ENCODE measurements at regions not wholly inside any gene's neighbourhood (a gene's known extent, or its start where the extent isn't known, plus 50 kb on each side); places are given as distances from the start of the nearest gene placed in this dataset.

DNA sequence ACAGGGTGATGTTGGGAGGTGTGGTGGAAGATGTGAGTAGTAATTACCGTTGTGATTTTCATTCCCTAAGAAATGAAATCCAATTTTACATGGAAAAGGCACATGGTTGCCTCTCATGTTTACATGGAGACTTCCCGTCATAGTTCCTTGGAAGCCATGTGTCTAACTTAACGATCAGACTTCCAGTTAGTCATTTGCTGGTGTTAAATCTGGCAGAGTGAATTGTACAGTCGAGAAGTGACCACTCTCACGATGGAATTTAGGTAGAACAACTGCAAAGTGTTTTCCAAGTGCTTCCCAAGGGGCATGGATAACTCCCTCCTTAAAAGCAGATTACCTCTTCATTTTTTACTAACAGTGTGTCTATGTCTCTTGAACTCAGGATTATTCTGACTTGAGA, 145.8 kb upstream of the CCN2 start:
- no peak for DNase-seq

- no peak for DNase-seq
Observed at GRCh38 chr6:132096245-132096644, 145.1 kb upstream of the CCN2 start.

GRCh38 chr6:132089173-132089572, 138.0 kb upstream of the CCN2 start:
- no peak for DNase-seq

DNA sequence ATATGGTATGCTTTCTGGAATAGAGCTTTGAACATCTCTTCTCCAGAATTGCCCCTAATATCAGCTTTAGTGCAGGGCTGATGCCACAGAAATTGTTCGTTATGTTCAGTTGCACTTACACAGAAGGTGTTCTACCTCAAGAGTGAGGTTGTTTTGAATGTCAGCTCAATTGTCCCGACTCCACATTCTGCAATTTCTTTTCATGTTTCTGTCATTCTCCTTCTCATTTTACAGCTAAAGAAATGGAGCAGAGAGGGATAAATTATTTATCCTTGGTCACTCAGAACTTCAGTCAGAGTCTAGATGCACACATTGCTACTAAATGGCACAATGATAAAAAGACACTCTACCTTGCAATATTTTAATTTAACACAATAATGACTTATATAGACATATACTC, 137.0 kb upstream of the CCN2 start:
- DNase-seq: no peak

GRCh38 chr6:132087391-132087790, 136.2 kb upstream of the CCN2 start:
- no peak for DNase-seq

DNA sequence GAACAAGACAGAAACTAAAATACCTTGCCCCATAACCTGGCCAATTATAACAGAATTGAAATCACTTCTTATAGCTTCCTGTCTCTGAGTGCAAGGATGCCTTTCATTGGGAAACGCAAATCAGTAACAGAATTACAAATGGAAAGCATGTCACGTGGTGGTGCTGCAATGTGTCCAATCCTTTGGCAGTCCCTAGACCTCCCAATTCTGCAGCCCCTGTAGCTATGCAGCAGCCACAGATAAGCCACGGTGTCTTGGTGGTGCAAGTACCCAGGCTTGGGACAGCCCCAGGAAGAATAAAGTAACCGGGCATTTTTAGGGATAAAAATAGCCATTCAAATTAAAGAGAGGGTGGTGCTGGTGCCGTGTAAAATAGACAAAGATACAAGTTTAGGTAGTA, 134.6 kb upstream of the CCN2 start:
- no peak for DNase-seq

DNA sequence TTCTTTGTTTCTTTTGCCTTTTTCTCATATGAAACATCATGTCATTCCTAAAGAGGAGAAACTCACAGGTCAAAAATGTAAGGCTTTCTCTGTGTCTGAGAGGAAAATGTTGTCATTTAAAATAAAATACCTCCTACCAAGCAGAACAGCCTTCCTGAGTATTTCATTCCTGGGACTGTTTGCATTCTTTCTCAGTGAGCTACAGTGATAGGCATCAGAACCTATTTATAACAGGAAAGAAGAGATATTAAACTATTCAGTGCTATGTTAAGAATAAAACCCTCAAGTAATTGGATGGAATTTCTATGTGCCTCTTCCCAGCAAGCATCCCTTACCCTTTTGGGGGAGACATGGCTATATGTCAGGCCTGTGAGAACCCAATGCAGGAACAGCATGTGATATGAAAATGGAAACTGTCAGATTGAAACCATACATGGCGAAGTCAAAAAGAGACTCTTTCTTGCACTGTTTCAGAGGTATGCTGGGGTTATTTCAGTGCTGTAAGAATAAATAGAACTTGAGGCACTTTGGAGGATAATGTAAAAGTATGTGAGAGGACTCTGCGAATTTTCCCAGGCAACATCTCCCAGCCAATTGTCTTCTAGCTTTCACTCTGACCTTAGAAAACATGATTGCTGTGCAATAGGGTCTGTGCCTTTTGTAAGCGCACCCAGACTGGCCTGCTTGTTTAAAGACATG, 133.8 kb upstream of the CCN2 start:
- no peak for DNase-seq

- no peak for DNase-seq
Observed at GRCh38 chr6:132082421-132082820, 131.2 kb upstream of the CCN2 start.

- no peak for DNase-seq
Observed at GRCh38 chr6:132081338-132081737, 130.2 kb upstream of the CCN2 start.

DNA sequence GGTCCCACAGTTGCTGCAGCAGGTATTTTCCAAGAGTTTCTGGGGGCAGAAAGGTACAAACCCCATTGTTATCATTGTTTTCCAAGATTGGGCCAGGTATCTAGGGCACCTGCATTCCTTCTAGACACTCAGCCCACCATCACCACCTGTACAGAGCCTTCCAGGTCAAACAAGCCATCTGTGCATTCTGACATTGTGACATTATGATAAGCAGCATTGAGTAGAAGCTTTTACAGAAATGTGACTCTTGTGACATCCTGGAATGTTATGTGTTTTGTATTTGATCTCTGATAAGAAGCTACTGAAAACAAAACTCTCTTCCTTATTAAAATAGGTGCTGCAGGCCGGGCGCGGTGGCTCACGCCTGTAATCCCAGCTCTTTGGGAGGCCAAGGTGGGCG, 128.1 kb upstream of the CCN2 start:
- no peak for DNase-seq

DNA sequence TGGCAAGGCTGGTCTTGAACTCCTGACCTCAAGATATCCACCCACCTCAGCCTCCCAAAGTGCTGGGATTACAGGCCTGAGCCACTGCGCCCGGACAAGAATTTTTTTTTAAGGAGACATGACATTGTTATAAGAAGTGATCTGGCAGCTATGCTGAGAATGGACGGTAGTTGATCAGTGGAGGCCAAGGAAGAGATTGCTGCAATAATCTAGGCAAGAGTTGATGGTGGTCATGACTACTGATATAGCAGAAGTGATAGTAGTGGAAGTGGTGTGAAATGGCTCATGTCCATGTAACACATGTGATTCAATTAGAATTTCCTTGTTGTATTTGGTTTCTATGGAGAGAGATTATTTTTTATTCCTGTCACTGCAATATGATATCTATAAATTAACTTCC, 125.3 kb upstream of the CCN2 start:
- DNase-seq: no peak

GRCh38 chr6:132072831-132073230, 121.7 kb upstream of the CCN2 start:
- no peak for DNase-seq

GRCh38 chr6:132072271-132072670, 121.1 kb upstream of the CCN2 start:
- no peak for DNase-seq

GRCh38 chr6:132070356-132070755, 119.2 kb upstream of the CCN2 start:
- no peak for DNase-seq

- DNase-seq: no peak
Observed at GRCh38 chr6:132068766-132069165, 117.6 kb upstream of the CCN2 start.

GRCh38 chr6:132067286-132067685, 116.1 kb upstream of the CCN2 start:
- DNase-seq: no peak

DNA sequence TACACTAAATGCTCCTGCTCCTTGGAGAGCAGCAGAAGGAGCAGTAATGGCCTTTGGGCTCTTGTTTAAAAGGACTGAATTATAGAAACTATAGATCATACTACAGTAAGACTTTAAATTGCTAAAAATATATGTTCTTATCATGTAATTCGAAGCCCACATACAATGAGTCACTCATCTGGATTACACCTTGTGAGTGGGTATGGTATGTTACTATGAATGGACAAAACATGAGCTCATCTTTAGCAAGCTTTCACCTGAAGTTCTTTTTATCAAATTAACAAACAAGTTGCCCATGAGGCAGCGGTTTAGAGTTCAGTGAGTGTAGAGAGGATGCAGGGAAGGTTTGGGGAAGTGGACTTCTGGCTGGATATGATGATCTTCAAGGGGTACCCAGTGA, 114.4 kb upstream of the CCN2 start:
- no peak for DNase-seq

DNA sequence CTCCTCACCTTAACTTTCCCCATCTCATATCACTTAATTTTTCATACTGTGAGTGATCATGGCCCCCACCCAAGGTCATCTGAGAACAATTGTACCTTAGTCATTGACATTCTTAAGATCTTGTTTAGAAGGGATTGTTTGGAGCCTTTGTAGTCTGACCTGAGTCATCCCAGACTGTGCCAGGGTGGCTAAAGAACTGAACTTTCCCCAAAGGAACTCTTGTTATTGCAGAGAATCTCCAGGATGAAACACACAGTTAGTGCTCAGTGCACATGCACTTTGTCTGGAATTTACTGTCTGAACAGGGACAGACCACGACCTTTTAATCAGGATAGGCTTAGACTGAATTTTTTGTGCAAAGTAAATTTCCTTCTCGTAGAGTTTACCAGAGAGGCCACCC, 112.6 kb upstream of the CCN2 start:
- no peak for DNase-seq

DNA sequence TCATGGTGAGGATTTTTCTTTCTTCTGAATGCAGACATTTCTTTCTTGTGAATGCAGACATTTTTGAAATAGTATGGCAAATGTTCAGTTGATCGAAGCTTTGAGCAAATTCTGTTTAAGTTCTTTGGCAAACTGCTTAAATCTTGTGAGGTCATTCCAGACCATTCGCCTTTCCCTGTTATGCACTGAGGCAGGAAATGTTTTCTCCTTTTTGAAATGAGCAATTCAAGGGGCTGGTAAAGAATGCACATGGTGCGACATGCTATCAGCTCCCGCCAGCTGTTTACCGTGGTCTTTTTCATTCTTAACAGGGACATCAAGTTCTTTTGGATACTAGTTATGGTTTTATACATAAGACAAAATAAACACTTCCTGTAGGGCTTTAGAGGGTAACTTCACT, 112.0 kb upstream of the CCN2 start:
- no peak for DNase-seq

DNA sequence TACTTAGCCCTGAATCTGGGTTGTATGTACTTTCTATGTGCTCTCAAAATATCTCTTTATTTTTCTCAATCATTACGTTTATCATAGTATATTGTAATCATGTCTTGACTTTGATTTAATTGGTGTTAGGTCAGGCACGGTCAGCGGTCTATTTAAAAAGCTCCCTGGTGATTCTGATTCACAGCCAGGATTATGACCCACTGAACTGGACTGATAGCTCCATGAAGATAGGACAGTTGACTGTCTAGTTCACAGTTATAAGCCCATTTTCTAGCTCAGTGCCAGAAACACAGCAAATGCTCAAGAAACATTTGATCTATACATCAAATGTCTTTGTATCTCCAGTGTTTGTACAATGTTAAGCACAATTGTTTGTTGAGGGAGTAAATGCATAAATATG, 111.5 kb upstream of the CCN2 start:
- DNase-seq: no peak

DNA sequence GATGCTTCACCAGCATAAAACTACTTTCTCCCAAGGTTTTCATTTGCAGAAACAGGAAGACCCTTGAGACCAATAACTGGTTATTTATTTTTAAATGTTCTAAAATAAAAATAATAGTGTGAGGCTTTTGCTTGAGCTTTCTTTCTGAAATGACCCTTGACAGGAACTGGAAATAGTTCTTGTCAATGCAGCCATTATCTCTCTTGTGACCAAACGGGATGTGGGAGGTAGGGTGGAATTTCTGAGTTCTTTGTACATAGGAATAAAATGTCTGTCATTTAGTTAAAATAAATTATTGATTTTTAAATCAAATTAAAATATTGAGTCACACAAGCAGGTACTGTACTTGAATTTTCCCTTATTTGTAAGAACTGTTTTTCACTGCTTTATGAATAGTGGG, 110.2 kb upstream of the CCN2 start:
- DNase-seq: no peak

DNA sequence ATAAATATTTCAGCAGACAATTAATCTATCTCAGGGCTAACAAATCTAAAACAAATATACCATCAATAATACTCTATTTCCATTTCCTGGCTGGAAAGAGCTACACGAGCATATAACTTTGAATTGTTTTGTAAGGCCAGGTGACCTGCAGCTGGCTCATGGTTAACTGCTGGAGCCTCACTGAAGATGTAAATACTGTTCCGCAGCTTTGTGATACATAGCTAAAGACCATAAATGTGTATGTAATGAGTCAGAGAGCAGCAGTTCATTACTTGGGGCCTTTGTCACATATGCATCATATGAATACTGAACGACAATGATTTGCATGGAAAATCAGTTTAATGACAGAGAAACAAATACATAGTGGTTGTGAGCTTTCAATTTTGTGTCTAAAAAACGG, 109.4 kb upstream of the CCN2 start:
- DNase-seq: no peak

DNA sequence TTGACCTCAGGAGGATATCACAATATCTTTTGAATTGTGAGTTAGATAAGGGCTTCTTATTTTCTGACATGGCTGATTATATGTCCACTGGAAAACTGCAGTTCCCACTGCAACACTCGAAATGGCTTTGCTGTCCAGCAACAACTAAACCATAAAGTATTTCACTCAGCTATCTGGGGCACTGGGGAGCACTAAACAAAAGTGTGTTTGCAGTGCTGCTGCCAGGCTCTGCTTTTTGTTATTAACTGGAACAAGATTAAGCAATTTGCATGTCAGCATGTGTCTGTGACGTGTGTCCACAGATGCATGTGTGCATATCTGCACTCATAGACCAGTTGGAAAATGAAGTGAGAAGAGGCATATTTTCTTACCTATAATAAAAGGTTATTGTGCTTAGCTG, 107.8 kb upstream of the CCN2 start:
- no peak for DNase-seq

GRCh38 chr6:132054525-132054924, 103.4 kb upstream of the CCN2 start:
- no peak for DNase-seq

DNA sequence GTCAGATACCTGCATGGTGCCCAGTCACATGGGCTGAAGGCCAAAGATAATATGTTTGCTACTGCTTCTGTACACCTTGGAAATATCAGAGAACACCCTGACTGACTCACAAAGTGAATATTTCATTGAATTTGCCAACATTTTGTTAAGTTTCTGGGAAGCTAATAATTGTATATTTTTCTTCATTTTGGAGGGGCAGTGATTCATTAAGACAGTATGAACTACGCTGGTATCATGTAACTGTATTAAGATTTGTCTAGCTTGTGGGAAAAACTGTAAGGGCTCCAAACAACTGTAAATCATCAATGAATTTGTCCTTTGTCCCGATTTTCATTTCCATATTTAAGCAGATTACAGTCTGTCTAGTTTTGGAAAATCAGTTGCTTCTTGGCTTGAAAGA, 102.3 kb upstream of the CCN2 start:
- DNase-seq: no peak
